Stimulated activated CD4-positive, alpha-beta T cell treated with anti-CD3 and anti-CD28 coated beads, Interleukin-12 subunit alpha, Interleukin-12 subunit beta, amount 100 ng/mL, for 24 hours (primary cell): ENCODE measurements at regions not wholly inside any gene's neighbourhood (a gene's known extent, or its start where the extent isn't known, plus 50 kb on each side); places are given as distances from the start of the nearest gene placed in this dataset.

Source experiments
- DNase-seq, 2 experiments: peaks; one replicate each; pipeline ENCODE4 v3.0.0-alpha.2; 2020; ENCODE audit warnings: low read depth in 2 of 2

DNA sequence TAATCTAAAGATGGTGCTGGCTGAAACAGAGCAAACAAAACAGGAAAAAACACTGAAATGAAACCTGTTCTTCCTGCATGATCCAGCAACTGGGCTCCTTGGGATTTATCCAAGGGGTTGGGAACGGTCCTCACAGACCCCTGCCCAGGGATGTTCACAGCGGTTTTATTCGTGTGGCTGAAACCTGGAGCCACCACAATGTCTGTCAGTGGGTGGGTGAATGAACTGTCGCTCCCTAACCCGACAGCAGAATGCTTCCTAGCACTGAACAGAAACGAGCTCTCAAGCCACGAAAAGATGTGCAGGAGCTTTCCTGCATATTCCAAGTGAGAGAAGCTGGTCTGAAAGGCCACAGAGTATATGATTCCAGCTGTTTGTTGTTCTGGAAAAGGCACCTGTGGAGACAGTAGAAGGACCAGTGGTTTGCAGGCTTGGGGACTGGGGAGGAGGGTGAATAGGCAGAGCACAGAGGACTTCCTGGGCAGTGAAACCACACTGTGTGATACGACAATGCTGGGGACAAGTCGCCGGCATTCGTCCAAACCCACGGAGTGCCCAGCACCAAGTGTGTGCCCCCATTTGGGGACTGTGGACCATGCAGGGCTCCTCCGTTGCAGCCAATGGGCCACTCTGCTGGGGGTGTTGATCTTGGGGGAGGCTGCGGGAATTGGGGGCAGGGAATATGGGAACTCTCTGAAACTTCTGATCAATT, 73.9 kb downstream of the TEX29 start:
- DNase-seq = no peak

DNA sequence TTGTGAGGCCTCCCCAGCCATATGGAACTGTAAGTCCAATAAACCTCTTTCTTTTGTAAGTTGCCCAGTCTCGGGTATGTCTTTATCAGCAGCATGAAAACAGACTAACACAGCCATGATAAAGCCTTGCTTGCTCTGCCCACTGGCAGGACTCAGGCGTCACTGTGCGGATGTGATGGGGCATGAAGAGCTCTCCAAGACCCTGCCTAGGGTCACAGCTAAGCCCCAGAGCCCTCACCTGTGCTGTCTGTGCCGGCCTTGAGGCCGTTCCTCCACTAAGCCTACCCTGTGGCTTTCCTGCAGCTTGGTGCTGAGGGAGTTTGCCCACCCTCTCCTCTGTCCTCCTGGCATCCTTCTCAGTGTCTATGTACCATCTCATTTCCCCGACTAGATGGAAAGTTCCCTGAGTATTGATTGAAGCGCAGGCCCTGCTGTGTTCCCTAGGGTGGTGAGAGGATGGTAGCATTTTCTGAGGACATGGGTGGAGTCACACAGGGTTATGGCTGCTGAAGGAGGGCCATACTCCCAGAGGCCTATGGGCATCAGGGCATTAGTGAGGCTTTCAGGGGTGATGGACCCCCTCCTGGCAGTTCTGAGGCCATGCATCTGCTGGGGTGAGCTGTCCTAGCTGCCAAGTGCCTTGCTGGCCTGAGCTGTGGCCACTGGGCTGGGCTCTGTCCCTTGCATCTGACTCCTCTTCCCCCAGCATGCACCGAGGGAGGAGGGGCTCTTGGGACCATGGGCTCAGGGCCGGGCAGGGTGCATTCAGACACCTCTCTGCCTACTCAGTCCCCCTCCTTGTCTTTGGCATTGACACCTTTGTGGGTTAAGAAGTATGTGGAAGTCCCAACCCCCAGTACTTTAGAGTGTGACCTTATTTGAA, 75.3 kb downstream of the TEX29 start:
- no peak for DNase-seq

DNA sequence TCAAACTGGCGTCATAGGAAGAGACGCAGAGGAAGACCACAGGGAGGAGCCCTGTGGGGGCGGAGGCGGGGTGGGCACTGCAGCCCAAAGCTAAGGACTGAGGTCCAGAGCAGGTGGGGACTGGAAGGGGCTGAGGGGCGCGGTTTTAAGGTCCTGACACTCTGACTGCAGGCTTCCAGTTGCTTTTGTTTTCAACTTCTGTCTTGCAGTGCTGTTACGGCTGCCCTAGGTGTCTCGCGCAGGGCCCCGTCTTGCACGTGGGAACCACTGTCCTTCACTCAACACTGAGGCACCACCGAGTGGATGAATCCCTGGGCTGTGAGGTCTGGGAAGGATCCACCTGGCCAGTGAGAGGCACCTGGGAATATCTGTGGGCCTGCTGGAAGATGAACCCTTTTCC, 76.0 kb downstream of the TEX29 start:
- no peak for DNase-seq

DNA sequence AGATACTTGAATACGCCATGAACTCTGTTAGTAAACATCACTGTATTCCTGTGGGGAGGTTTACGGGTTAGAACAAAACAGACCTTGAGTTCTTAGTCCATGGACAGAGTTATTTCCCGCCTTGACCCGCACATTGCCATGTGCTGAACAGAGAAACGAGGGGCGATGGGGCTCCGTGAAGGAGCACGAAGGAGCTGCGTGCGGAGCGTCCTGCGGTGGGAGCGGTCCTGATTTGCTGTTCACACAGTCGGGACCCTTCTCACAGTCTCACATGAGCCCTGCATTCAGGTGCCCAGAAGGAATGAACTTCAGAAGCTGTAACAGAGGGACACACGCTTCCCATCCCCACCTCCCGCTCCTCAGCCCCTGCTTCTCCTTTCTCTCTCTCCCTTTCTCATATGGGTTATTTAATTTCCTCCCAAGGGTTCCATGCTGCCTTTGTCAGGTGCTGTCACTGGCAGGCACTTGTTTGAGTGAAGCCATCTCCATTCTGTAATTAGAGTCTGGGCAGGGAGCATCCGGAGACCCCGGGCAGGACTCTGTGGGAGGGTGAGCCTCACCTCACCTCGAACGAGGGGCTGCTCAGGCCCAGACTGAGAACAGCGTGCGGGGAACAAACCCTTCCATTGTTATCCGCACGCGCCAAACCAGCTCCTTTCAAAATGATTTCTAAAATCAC, 76.9 kb downstream of the TEX29 start:
- DNase-seq = no peak

DNA sequence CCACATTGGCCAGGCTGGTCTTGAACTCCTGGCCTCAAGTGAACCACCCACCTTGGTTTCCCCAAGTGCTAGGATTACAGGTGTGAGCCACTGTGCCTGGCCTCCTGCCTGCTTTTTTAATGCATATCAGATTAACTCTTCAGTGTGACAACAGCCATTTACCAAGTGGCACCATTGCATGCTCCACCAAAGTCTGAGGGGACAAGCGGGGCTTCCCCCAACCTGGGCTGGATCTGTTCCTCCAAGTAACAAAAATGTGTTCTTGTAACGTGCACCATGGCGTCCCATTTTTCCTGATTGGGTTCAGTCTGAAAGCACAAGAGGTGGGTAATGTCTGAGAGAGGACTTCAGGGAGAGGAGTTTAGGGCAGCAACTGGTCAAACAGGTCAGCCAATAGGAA, 77.8 kb downstream of the TEX29 start:
- no peak for DNase-seq

DNA sequence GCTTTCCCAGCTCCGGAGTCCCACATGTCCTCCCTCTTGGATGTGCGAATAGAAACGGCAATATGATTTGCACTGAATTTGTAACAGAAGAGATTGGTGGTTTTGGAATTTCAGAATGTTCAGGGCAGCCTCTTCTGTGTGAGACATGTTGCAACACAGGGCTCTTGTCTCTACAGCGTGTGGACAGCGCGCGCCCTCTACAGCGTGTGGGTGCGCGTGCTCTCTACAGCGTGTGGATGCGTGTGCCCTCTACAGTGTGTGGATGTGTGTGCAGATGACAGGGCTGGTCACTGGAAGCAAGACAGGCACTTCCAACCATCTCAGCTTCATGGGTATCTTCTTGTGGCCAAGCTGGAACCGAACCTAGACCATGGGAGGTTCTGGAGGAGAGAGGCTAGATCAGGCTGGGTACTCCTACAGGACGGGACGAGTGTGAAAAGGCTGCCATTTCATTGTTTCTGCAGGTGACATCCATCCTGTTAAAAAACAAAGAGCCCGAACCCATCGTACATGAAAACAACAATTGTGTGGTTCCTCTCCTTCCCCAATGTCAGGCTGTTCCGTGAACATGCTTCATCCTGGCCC, 78.4 kb downstream of the TEX29 start:
- no peak for DNase-seq

DNA sequence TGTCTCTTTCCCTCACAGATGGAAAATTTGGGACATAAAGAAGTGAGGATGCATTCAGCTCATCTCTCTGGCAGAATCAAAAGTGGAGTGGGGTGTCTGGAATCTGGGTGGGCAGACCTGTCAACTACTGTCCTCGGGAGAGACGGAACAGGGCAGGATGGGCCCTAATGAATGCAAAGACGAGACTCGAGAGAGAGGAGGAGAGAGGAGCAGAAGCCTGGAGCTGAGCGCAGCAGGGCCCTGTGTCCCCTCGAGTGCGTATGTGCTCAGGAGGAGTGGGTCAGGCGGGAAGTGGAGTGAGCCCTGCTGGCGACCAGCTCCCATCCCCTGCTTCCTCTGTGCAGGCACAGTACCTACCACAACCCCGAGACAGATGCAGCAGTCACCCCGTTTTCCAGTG, 78.9 kb downstream of the TEX29 start:
- DNase-seq = no peak

DNA sequence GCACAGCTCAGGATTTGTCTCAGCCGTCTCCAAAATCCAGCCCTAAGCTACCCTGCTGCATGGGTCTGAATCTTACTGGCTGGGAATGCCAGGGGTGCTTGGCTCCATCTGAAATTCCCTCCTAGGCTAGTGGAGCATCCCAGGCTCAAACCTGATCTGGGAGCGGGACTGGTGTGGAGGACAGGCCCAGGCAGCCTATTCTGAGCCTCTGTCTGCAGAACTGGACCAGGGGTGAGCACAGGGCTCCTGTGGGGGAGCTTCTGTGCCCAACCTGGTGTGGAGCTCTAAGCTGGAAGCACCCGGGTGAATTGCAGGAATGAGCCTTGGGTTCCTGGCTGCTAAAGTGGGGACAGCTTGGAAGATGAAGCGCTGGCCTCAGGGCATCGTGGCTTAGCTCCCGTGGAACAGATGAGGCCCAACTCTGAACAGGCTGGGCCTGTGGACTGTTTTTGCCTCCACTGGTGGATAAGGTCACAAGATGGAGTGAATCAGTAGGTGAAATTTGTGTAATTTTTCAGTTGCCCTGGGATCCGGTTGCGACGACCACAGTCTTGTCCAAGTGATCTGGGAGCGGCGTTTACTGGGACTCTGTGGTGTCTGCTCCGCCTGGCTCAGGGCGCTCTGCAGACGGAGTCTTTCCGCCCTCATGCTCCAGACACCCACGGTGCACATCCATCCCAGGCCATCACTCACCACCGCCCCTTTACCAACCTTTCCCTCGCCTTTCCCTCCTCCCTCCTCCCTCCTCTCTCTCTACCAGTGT, 79.5 kb downstream of the TEX29 start:
- no peak for DNase-seq

DNA sequence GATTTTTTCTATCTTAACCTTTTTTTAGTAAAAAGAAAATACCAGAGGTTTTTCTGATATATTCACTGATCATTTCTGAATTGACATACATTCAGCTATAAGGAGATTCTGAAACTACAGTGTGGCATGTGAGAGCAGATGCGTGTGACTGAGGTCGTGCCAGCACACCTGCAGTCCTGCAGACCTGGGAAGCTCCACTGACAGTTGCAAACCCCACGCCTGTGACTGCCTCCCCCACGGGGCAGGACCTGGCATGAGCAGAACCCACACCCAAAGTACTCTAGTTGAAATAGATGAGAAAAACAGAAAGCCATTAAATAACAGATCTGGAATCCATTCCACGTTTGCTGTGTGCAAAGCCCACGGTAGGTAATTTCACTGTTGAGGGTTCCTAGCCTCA, 80.7 kb downstream of the TEX29 start:
- no peak for DNase-seq

DNA sequence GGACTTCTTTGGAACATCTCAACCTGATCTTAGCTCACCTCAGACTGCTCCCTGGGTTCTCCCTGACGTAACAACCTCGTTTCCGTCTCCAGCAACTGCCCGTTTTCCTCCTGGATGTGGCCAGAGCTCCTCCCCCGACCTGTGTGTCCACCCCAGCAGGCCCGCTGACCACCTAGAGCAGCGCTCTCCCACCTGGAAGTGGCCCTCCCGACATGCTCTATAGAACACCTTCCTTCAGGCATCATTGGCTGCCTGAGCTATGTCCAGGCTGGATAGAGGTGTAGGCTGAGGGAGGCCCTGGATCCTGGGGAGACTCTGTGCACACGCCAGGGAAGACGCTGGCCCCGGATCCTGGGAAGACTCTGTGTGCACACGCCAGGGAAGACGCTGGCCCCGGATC, 81.3 kb downstream of the TEX29 start:
- DNase-seq = no peak

DNA sequence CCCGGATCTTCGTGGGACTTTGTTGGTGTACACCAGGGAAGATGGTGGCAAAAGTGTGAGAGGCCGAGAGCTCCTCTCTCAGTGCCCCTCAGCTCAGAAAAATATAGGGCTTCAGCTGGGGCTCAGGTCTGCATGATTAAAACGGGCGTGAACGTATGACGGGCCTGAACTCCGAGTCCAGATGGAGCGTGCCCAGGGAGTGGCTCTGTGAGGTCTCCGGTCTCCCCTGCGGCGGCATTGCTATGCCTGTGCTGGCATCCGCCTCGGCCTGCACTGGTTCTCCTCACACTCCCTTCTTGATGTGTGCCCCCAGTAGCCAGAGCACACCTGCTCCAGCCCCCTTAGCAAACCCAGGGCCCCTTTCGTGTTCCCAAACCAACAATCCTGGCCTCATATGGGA, 82.0 kb downstream of the TEX29 start:
- DNase-seq = no peak

DNA sequence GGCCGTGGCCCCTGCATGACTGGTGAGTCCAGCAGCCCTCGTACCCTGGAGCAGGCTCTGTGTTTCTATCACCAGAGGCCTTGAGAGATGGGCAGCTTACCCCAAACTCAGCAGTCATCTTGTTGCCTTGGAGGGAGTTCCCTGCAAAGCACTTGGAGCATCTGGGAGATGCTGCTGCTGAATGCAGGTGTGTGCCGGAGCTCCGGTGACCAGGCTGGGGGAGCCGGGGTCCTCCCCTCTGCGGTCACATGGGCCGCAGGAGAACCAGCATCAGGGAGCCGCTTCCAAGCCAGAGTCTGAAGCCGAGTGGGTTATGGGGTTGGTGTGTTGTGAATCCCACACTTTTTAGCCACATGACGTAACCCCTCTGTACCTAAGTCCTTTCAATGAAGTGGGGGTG, 82.8 kb downstream of the TEX29 start:
- DNase-seq = no peak

DNA sequence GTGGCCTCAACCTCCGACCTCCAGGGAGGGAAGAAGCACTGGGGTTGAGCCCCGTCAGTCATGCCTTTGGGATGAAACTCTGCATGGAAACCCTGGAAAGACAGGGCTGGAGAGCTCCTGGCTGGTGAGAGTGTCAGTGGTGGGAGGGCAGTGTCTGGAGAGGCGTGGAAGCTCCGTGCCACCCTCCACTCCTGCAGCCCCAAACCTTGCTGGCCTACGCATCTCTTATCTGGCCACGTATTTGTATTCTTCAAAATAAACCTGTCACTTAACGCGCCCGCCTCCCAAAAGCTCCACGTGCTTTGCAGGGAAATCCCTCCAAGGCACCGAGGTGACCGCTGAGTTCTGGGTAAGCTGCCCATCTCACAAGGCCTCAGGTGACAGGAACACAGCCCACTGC, 84.3 kb downstream of the TEX29 start:
- no peak for DNase-seq

DNA sequence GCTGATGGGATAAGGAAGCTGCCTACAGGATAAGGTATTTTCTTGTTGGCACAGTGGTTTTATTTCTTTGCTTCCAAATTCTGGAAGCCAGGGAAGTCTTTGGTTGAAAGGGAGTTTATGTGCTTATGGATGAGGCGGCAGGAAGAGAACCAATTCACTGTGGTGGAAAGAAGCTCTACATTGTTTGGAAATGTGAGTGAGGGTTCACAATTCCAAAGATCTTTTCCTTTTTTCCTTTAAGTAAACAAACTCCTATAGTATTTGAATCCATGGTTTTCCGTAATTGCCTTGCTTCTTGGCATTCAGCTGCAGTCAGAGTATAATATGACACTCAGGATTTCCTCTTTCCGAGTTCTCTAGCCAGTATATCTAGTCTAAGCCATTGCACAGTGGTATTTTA, 86.2 kb downstream of the TEX29 start:
- DNase-seq = no peak

DNA sequence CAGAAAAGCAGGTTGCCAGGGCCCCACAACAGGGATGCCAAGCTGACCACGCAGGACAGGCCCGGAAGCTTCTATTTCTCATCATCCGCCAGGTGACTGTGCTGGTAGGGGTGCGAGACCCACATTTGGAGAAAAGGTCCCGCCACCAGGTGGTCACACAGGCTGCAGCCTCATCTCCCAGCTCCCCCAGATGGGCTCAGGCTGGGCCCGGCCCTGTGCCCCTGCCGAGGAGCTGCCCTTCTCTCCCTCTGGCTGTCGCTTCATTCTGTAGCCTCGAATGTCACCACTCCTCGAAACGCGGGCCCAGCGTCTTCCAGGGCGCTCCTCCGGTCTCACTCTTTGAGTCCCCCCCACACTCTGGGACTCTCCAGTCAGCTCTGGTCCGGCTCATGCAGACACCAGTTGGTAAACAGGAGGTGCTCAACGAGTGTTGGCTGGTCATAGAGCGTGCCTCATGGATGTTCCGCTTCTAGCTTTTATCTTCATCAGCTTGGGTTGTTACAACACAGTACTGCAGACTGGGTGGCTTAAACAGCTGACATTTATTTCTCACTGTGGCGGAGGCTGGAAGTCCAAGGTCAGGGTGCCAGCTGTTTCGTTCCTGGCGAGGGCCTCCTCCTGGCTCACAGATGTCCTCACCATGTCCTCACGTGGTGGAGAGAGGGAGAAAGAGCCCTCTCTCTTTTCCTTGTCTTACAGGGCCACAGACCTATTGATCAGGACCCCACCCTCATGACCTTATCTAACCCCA, 87.1 kb downstream of the TEX29 start:
- no peak for DNase-seq

DNA sequence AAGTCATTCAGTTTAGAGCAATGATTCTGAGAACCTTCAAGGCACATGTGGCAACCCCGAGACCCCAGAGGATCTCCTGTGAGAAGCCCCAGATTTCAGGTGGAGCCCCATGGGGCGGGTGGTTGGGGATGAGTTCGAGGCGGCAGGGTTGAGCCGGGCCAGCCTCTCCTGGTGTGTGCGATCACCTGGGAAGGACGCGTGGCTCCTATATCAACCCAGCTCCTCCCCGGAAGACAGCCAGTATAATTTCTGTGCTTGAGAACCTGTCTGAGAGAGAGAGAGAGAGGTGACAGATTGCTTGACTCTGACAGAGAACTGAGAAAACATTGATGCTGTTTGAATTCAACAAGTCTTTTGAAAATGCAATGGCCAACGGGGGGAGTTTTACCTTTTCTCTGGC, 89.0 kb downstream of the TEX29 start:
- DNase-seq = no peak

DNA sequence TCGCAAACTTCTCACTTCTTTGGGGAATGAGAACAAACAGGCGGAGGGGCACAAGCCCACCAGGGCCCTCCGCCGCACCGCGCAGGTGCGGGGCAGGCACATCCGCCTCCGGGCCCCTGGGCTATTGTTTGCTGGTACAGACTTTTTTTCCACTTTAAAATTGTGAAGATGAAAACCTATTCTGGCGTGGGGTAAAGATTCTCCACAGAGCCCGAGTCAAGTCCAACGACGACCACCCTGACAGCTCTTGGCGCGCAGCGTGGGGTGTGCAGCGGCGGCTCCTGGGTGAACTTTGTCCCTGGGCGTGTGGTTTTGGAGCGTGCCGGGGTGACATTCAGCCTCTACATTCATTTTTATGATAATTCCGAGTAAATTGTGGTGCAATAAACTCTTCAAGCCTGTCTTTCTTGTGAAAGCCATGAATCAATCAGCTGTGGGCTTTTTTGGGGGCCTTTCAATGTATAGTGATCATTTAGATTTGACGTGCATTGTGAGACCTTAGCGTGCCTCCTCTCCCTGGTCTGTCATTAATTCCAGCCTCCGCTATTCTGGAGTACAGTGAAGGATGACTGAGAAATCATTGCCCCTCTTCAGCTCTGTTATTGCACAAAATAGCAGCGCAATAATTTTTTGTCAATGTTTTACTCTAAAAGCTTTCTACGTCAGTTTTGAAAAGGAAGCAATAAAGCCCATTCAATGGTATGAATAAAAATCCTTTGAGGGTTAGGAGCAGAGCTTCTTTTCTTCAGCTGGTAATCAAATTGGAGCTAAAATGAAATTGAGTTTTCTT, 90.0 kb downstream of the TEX29 start:
- DNase-seq = no peak

DNA sequence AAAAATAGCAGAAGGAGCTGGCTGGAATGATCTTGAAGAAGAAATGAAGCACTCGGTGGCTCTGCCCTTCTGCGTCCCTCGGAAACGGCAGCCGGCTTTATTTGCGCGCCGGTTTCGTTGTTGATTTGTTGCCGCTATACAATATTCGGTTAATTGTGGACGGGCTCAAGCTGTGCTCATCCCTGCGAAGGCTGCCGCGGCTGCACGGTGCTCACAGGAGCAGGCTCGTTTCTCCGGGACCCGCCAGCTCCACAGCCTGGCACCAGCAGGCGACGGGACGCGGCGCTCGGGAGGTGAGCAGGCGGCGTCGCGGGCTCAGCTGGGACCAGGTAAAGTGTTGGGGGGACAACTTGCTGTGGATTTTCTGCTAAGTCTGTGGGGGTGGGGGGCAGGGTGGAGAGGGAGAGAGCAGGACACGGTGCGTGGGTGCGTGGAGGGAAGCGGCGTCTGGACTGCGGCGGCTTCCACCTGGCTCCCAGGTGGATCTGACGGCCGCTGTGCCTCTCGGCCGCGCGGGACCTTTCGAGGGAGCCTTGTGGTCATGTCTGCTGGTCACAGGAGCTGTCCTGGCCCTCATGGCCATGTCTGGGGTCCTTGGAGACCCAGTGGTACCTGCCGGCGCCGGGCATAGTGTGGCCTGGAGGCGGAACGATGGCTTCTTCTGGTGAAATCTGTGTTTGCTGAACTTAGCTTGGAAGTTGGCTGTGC, 90.9 kb downstream of the TEX29 start:
- no peak for DNase-seq

DNA sequence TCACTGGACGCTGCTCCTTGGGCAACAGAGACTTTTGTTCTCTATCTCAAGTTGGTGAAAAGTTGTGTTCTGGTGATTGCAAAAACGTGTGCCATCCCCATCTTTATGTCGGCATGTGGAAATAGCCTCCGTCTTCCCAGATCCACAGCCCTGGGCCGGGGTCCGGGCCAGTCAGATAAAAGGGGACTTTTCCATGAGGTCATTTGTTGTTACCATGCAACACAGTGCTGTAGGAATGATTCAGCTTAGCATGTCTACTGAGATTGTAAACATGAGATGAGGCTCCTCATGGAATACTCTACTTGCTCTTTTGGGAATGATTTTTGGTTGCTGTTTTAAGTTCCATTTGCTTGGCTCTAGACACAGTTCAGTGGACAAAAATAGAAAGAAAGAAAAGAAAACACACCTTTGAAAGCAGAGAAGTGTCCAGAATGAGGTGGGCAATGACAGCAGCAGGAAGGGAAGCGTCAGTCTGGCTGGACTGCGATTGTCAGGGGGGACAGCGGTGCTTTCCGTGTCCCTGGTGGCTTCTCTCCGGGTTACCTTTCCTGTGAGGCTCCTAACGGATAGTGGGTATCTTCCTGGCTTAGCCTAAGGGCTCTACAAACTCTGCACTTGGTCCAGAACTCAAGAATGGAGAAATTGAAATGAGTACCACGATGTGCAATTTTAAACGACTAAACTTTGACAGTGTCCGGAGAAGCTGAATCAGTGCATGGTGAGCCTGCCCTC, 91.6 kb downstream of the TEX29 start:
- DNase-seq = no peak
